IMR-90 (cell line): ENCODE measurements at regions not wholly inside any gene's neighbourhood (a gene's known extent, or its start where the extent isn't known, plus 50 kb on each side); places are given as distances from the start of the nearest gene placed in this dataset.
"Not testable (repeated sequence)": the region's sequence is repeated elsewhere in the genome, so short reads cannot be mapped to it uniquely, and the experiment has no call there.

Experiments
- ATAC-seq: fragments of 200-7000 bp; cut with Tn5 transposase; 2 replicates; pipeline ENCODE4 v1.9.1; 2020; ENCODE audit warnings: low read depth, mild to moderate bottlenecking, moderate library complexity
- BruUV-seq: library from RNA; stranded (reverse); fragments of 400-500 nt; replicated peaks from 2 replicates; lab custom pipeline; 2021; lab: Mats Ljungman, UMichigan
- CTCF ChIA-PET: fragments of 300-600 bp; formaldehyde crosslinking; extraction: SDS; loops from one replicate; lab custom pipeline; 2021; ENCODE audit warnings: antibody characterized with exemption; lab: Yijun Ruan, JAX
- POLR2A ChIA-PET: fragments of 300-600 bp; sonication (Branson Sonifier 250); formaldehyde crosslinking; loops from one replicate; lab custom pipeline; 2022; ENCODE audit warnings: antibody characterized with exemption; ENCODE audit not compliant: unreplicated experiment; lab: Charles Lee
- DNase-seq: peaks from one replicate; pipeline ENCODE4 v3.0.0; 2013
- H2AFZ ChIP-seq: replicated peaks from 2 replicates; pipeline ENCODE3; 2013; ENCODE audit warnings: low read length, mild to moderate bottlenecking; ENCODE audit not compliant: poor library complexity
- H2AK5ac ChIP-seq: 2 replicates; pipeline ENCODE4 v1.6.1; 2013; ENCODE audit warnings: low read depth, low read length, inconsistent platforms
- H2AK9ac ChIP-seq: replicated peaks from 2 replicates; pipeline ENCODE3; 2013; ENCODE audit warnings: mild to moderate bottlenecking, low read depth, low read length, moderate library complexity; ENCODE audit not compliant: poor library complexity
- H2BK120ac ChIP-seq: 2 replicates; pipeline ENCODE4 v1.6.1; 2013; ENCODE audit warnings: low read depth, low read length, inconsistent platforms
- H2BK15ac ChIP-seq: 3 replicates; pipeline ENCODE4 v1.6.1; 2013; ENCODE audit warnings: low read depth, low read length, inconsistent platforms
- H2BK20ac ChIP-seq: 2 replicates; pipeline ENCODE4 v1.6.1; 2013; ENCODE audit warnings: low read depth, mild to moderate bottlenecking, inconsistent platforms, low read length, moderate library complexity
- H2BK5ac ChIP-seq: 2 replicates; pipeline ENCODE4 v1.6.1; 2013; ENCODE audit warnings: mild to moderate bottlenecking, low read depth, low read length, inconsistent platforms; ENCODE audit not compliant: poor library complexity, severe bottlenecking
- H3K14ac ChIP-seq: replicated peaks from 2 replicates; pipeline ENCODE4 v1.6.1; 2013; ENCODE audit warnings: low read depth, low read length, inconsistent platforms
- H3K18ac ChIP-seq: 2 replicates; pipeline ENCODE4 v1.6.1; 2013; ENCODE audit warnings: low read depth, low read length, control low read depth
- H3K23ac ChIP-seq: 2 replicates; pipeline ENCODE4 v1.6.1; 2013; ENCODE audit warnings: low read depth, low read length, inconsistent platforms
- H3K27ac ChIP-seq: 2 replicates; pipeline ENCODE4 v1.5.1; 2013; ENCODE audit warnings: mild to moderate bottlenecking, control low read depth, low read length; ENCODE audit not compliant: insufficient read depth
- H3K27me3 ChIP-seq: 2 replicates; pipeline ENCODE4 v1.6.1; 2013; ENCODE audit warnings: low read length; ENCODE audit not compliant: control insufficient read depth, insufficient read depth
- H3K36me3 ChIP-seq: 2 replicates; pipeline ENCODE4 v1.6.1; 2013; ENCODE audit warnings: low read length, mixed read lengths; ENCODE audit not compliant: control insufficient read depth, insufficient read depth
- H3K4ac ChIP-seq: 2 replicates; pipeline ENCODE4 v1.6.1; 2013; ENCODE audit warnings: low read depth, low read length, inconsistent platforms
- H3K4me1 ChIP-seq: 2 replicates; pipeline ENCODE4 v1.6.1; 2013; ENCODE audit warnings: low read length, mixed read lengths; ENCODE audit not compliant: control insufficient read depth, insufficient read depth
- H3K4me2 ChIP-seq: 2 replicates; pipeline ENCODE4 v1.6.1; 2013; ENCODE audit warnings: low read depth, mild to moderate bottlenecking, control low read depth, low read length, moderate library complexity
- H3K4me3 ChIP-seq: 2 replicates; pipeline ENCODE4 v1.5.1; 2013; ENCODE audit warnings: low read depth, mild to moderate bottlenecking, control low read depth, low read length, moderate library complexity; ENCODE audit not compliant: insufficient read depth
- H3K56ac ChIP-seq: 2 replicates; pipeline ENCODE4 v1.6.1; 2013; ENCODE audit warnings: low read length, inconsistent platforms; ENCODE audit not compliant: insufficient read depth; ENCODE audit errors: extremely low read depth
- H3K79me1 ChIP-seq, 2 experiments: 2 replicates each; pipeline ENCODE4 v1.6.1; 2013; ENCODE audit warnings: low read length in 2 of 2, inconsistent platforms in 1 of 2, low read depth in 1 of 2
- H3K9ac ChIP-seq: 2 replicates; pipeline ENCODE4 v1.6.1; 2013; ENCODE audit warnings: low read depth, low read length, control low read depth
- H3K9me1 ChIP-seq: 2 replicates; pipeline ENCODE4 v1.6.1; 2013; ENCODE audit warnings: low read length, inconsistent platforms; ENCODE audit not compliant: insufficient read depth
- H3K9me3 ChIP-seq: 2 replicates; pipeline ENCODE4 v1.6.1; 2013; ENCODE audit warnings: low read length; ENCODE audit not compliant: control insufficient read depth, insufficient read depth
- H4K20me1 ChIP-seq: 2 replicates; pipeline ENCODE4 v1.6.1; 2013; ENCODE audit warnings: low read length, inconsistent platforms; ENCODE audit not compliant: insufficient read depth
- H4K5ac ChIP-seq: 2 replicates; pipeline ENCODE4 v1.6.1; 2013; ENCODE audit warnings: mild to moderate bottlenecking, low read depth, low read length, control low read depth
- H4K8ac ChIP-seq, 2 experiments: 2 replicates each; pipeline ENCODE4 v1.6.1; 2013; ENCODE audit warnings: low read depth in 2 of 2, low read length in 2 of 2, control low read depth in 1 of 2, inconsistent platforms in 1 of 2
- H4K91ac ChIP-seq: 2 replicates; pipeline ENCODE4 v1.6.1; 2013; ENCODE audit warnings: low read depth, low read length, inconsistent platforms; ENCODE audit not compliant: insufficient read depth
- WGBS, 2 experiments: methylation state at CpG; one replicate each; pipeline versions ENCODE4 v1.1.5 to v1.1.7; 2013; ENCODE audit warnings: missing lambda C conversion rate in 2 of 2; ENCODE audit not compliant: insufficient read length in 1 of 2; ENCODE audit errors: extremely low coverage in 2 of 2; 5-methylcytosine and 5-hydroxymethylcytosine counted together
- dilution Hi-C: fragments of 300-500 bp; cut with HindIII; formaldehyde crosslinking; loops from one replicate; pipeline ENCODE4 v1.14.3; 2018; ENCODE audit warnings: low sequenced_read_pairs; ENCODE audit not compliant: unreplicated experiment
- in situ Hi-C: fragments of 300-500 bp; cut with MboI; formaldehyde crosslinking; loops from 3 replicates; pipeline ENCODE4 v1.14.3; 2019; ENCODE audit warnings: low sequenced_read_pairs, inconsistent platforms, mixed read lengths
- intact Hi-C: fragments of 100-400 bp; cut with micrococcal nuclease; formaldehyde crosslinking; loops from 2 replicates; pipeline ENCODE4 v1.10.0; 2022

DNA sequence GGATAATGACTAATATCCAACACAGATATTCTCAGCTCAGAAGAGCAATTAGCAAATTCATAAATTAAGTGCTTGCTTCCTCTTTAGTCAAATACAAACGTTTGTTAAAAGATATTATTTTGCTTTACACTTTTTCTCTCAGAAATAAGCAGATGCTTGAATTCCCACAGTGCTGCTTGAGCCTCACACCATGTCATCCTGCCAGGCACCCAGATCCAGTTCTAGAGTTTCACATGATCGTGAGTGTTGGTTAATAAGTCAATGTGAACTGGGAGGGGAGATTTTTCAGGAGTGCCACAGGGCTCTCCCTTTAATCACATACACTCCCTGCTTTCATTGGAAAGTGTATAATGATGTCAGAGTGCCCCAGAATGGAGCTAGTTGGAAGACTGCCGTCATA lies 352.0 kb downstream of the OR4F29 start:
- intact Hi-C loops, H3K56ac ChIP-seq, H3K27ac ChIP-seq, H4K91ac ChIP-seq, H3K79me1 ChIP-seq, H3K4me3 ChIP-seq, H3K4ac ChIP-seq, H2BK5ac ChIP-seq, H3K9me3 ChIP-seq, BruUV-seq, H3K4me1 ChIP-seq, H3K36me3 ChIP-seq, H3K4me2 ChIP-seq, H4K5ac ChIP-seq, H3K9me1 ChIP-seq, CTCF ChIA-PET, H2AK5ac ChIP-seq, H2BK15ac ChIP-seq, DNase-seq, H4K20me1 ChIP-seq, POLR2A ChIA-PET, in situ Hi-C loops, H4K8ac ChIP-seq, dilution Hi-C loops, H2BK120ac ChIP-seq, H3K23ac ChIP-seq, H2AFZ ChIP-seq, H3K9ac ChIP-seq, H3K14ac ChIP-seq, H2BK20ac ChIP-seq, ATAC-seq, H3K27me3 ChIP-seq, H3K18ac ChIP-seq, H2AK9ac ChIP-seq: not testable (repeated sequence)
- WGBS, 2 experiments = no CpG with 5 or more reads among the region's 3 CpGs

DNA sequence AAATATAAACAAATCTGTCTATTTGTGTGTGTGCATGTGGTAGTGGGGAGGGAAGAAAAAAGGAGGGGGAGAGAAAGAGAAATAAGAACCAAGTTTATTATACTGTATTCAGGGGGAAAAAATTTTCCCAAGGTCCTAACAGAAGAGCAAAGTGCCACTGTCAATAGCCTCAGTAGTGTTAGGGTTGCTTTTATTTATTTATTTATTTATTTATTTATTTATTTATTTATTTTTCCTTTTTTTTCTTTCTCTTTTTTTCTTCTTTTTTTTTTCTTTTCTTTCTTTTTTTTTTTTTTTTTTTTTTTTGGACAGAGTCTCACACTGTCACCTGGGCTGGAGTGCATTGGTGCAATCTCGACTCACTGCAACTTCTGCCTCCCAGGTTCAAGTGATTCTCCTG lies 352.7 kb downstream of the OR4F29 start:
- H3K14ac ChIP-seq, H4K20me1 ChIP-seq, H2BK5ac ChIP-seq, intact Hi-C loops, H3K9me1 ChIP-seq, H2BK15ac ChIP-seq, in situ Hi-C loops, CTCF ChIA-PET, H3K23ac ChIP-seq, H3K56ac ChIP-seq, H3K4me1 ChIP-seq, H2BK20ac ChIP-seq, H4K91ac ChIP-seq, H3K79me1 ChIP-seq, H4K8ac ChIP-seq, H3K27ac ChIP-seq, H3K18ac ChIP-seq, H3K36me3 ChIP-seq, H3K9me3 ChIP-seq, H3K9ac ChIP-seq, DNase-seq, H3K4me3 ChIP-seq, BruUV-seq, H2AFZ ChIP-seq, ATAC-seq, H3K27me3 ChIP-seq, H2BK120ac ChIP-seq, dilution Hi-C loops, POLR2A ChIA-PET, H3K4me2 ChIP-seq, H2AK5ac ChIP-seq, H2AK9ac ChIP-seq, H4K5ac ChIP-seq, H3K4ac ChIP-seq: not testable (repeated sequence)
- WGBS, 2 experiments = no CpG with 5 or more reads among the region's 1 CpG
